ENCODE measurements at regions not wholly inside any gene's neighbourhood (a gene's known extent, or its start where the extent isn't known, plus 50 kb on each side); places are given as distances from the start of the nearest gene placed in this dataset.

DNA sequence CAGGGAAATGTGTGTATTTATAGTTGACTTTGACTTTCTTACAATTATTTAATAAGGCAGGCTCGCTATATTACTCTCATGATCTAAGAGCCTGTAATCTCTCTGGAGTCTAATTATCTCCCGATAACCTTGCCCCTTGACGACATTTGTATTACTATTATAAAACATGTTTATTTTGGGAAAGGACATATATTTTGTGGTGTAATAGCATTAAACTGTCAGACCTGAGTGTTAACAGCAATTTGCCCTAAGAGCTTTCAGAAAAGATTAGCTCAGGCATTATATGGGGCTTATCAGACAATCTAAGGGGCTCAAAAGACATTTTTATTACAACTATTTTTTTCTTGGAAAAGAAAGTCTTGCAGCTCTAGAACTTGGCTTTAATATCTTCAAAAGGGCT, 427.9 kb upstream of the SLIT2 start:
- no peaks in the 10 kb centered on the region for H3K27me3 ChIP-seq (ENCODE audit: control insufficient read depth in 2 of 2, insufficient read depth in 2 of 2, low read length in 2 of 2)
- Mint-ChIP-seq H3K4me3 (no peak overlapping the region), H3K27ac (no peak overlapping the region), H3K36me3 (no peaks in the 10 kb centered on the region), H3K4me1 (no peaks in the 10 kb centered on the region), H3K9me3 (peaks cover 0 to 13% (median 3%) of the 10 kb centered on the region in 11 donors), H3K27me3 (no peaks in the 10 kb centered on the region)
- POLR2A ChIA-PET: no interaction called here
- intact Hi-C loops (cut with micrococcal nuclease): no loop called here
- no peak overlapping the region for H3K27ac ChIP-seq (ENCODE audit: low read depth, low read length)
- no peaks in the 10 kb centered on the region for H3K9me3 ChIP-seq (ENCODE audit: control insufficient read depth in 2 of 3, low read length in 3 of 3)
- CTCF ChIA-PET: no interaction called here
- no peak overlapping the region for H3K4me3 ChIP-seq (ENCODE audit: low read length)
- no peak for DNase-seq
- no peak for ATAC-seq
- H3K4me1 ChIP-seq (ENCODE audit: control insufficient read depth in 2 of 2, insufficient read depth in 2 of 2, low read length in 2 of 2): no peaks in the 10 kb centered on the region
- no peaks in the 10 kb centered on the region for H3K36me3 ChIP-seq (ENCODE audit: control insufficient read depth in 2 of 3, insufficient read depth in 3 of 3, low read length in 3 of 3)

DNA sequence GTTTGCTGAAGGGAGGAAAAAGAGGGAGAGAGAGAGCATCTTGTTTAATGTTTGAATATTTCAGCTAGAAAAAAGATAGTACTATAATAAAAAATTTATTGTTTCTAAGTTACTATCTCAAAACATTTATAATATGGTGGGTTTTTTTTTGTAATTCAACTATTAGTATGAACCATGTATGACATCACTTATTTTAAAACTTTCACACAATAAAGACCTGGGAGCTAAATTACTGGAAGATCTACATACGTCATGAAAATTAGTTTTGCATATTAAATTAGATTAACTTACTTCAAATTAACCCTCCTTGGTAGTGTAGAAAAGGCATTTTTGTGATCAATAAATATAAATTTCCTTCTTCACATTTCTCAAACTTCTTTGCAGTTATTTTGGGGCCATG, 432.0 kb upstream of the SLIT2 start:
- no peaks in the 10 kb centered on the region for H3K9me3 ChIP-seq (ENCODE audit: control insufficient read depth in 2 of 3, low read length in 3 of 3)
- no peaks in the 10 kb centered on the region for H3K27me3 ChIP-seq (ENCODE audit: control insufficient read depth in 2 of 2, insufficient read depth in 2 of 2, low read length in 2 of 2)
- no peak for DNase-seq
- H3K4me1 ChIP-seq (ENCODE audit: control insufficient read depth in 2 of 2, insufficient read depth in 2 of 2, low read length in 2 of 2): no peaks in the 10 kb centered on the region
- POLR2A ChIA-PET: no interaction called here
- Mint-ChIP-seq H3K4me1 (no peaks in the 10 kb centered on the region), H3K27ac (no peak overlapping the region), H3K36me3 (no peaks in the 10 kb centered on the region), H3K9me3 (peaks cover 0 to 7% (median under 1%) of the 10 kb centered on the region in 11 donors), H3K4me3 (no peak overlapping the region), H3K27me3 (no peaks in the 10 kb centered on the region)
- intact Hi-C loops (cut with micrococcal nuclease): no loop called here
- no peaks in the 10 kb centered on the region for H3K36me3 ChIP-seq (ENCODE audit: control insufficient read depth in 2 of 3, insufficient read depth in 3 of 3, low read length in 3 of 3)
- H3K4me3 ChIP-seq (ENCODE audit: low read length): no peak overlapping the region
- CTCF ChIA-PET: no interaction called here
- H3K27ac ChIP-seq (ENCODE audit: low read depth, low read length): no peak overlapping the region
- ATAC-seq: no peak

DNA sequence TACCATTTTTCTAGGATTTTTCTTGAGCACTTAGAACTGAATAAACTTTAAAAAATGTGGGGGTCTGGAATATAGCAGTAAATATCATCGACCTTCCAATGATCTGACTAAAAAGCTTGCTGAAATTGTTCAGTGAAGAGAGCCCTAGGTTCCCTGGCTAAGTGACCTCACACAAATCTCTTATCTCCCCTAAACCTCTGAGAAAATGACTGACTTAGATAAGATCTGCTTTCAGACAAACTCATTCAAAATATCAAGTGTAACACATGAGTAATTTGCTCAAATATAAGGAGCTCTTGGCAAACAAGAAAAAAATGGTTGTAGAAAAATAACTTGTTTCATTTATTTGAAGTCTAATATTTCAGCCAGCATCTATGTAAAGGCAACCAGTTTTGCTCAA, 441.7 kb upstream of the SLIT2 start:
- Mint-ChIP-seq H3K27ac (no peak overlapping the region), H3K4me1 (no peaks in the 10 kb centered on the region), H3K27me3 (no peaks in the 10 kb centered on the region), H3K4me3 (no peak overlapping the region), H3K9me3 (peaks cover 0 to 10% (median 3%) of the 10 kb centered on the region in 11 donors), H3K36me3 (no peaks in the 10 kb centered on the region)
- H3K4me1 ChIP-seq (ENCODE audit: control insufficient read depth in 2 of 2, insufficient read depth in 2 of 2, low read length in 2 of 2): no peaks in the 10 kb centered on the region
- H3K27ac ChIP-seq (ENCODE audit: low read depth, low read length): no peak overlapping the region
- no peak overlapping the region for H3K4me3 ChIP-seq (ENCODE audit: low read length)
- no peaks in the 10 kb centered on the region for H3K36me3 ChIP-seq (ENCODE audit: control insufficient read depth in 2 of 3, insufficient read depth in 3 of 3, low read length in 3 of 3)
- ChIA-PET CTCF (no interaction called here), POLR2A (no interaction called here)
- DNase-seq (no peak), ATAC-seq (no peak)
- intact Hi-C loops (cut with micrococcal nuclease): no loop called here
- no peaks in the 10 kb centered on the region for H3K27me3 ChIP-seq (ENCODE audit: control insufficient read depth in 2 of 2, insufficient read depth in 2 of 2, low read length in 2 of 2)
- H3K9me3 ChIP-seq (ENCODE audit: control insufficient read depth in 2 of 3, low read length in 3 of 3): peaks cover 0 to 3% (median 0%) of the 10 kb centered on the region in 3 experiments

DNA sequence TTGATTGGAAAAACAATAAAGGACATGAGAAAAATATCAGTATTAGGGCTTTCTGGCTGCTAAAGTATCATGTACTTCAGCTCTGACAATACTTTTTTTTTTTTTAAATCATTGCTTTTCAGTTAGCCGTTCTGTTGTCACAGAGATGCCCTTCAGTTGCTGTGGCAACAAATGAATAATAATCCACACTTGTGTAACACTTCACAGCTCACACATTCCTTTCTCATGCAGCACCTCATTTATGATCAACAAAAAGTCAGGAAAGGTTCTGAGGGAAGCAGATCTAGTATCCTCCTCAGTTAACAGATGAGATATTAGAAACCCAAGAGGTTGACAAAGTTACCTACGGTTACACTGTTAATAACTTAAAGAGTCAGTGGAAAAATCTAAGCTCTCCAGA, 444.2 kb upstream of the SLIT2 start:
- no peaks in the 10 kb centered on the region for H3K4me1 Mint-ChIP-seq
- ChIA-PET CTCF (no interaction called here), POLR2A (no interaction called here)
- Histone ChIP-seq H3K9me3 (ENCODE audit: control insufficient read depth in 2 of 3, low read length in 3 of 3) (peaks cover 0 to 3% (median 0%) of the 10 kb centered on the region in 3 experiments), H3K36me3 (ENCODE audit: control insufficient read depth in 2 of 3, insufficient read depth in 3 of 3, low read length in 3 of 3) (no peaks in the 10 kb centered on the region), H3K4me1 (ENCODE audit: control insufficient read depth in 2 of 2, insufficient read depth in 2 of 2, low read length in 2 of 2) (no peaks in the 10 kb centered on the region), H3K27ac (ENCODE audit: low read depth, low read length) (no peak overlapping the region), H3K4me3 (ENCODE audit: low read length) (no peak overlapping the region), H3K27me3 (ENCODE audit: control insufficient read depth in 2 of 2, insufficient read depth in 2 of 2, low read length in 2 of 2) (no peaks in the 10 kb centered on the region)
- H3K27me3 Mint-ChIP-seq: no peaks in the 10 kb centered on the region
- intact Hi-C loops (cut with micrococcal nuclease): no loop called here
- H3K4me3 Mint-ChIP-seq: no peak overlapping the region
- peaks cover 0 to 17% (median 5%) of the 10 kb centered on the region in 11 donors for H3K9me3 Mint-ChIP-seq
- no peak overlapping the region for H3K27ac Mint-ChIP-seq
- ATAC-seq (no peak), DNase-seq (no peak)
- H3K36me3 Mint-ChIP-seq: no peaks in the 10 kb centered on the region

GRCh38 chr4:19806865-19807264, 444.8 kb upstream of the SLIT2 start:
- H3K4me3 Mint-ChIP-seq: no peak overlapping the region
- H3K27ac ChIP-seq (ENCODE audit: low read depth, low read length): no peak overlapping the region
- intact Hi-C loops (cut with micrococcal nuclease): no loop called here
- no peaks in the 10 kb centered on the region for H3K36me3 ChIP-seq (ENCODE audit: control insufficient read depth in 2 of 3, insufficient read depth in 3 of 3, low read length in 3 of 3)
- peaks cover 0 to 3% (median 0%) of the 10 kb centered on the region in 3 experiments for H3K9me3 ChIP-seq (ENCODE audit: control insufficient read depth in 2 of 3, low read length in 3 of 3)
- H3K27me3 Mint-ChIP-seq: no peaks in the 10 kb centered on the region
- H3K9me3 Mint-ChIP-seq: peaks cover 0 to 17% (median 5%) of the 10 kb centered on the region in 11 donors
- H3K4me1 ChIP-seq (ENCODE audit: control insufficient read depth in 2 of 2, insufficient read depth in 2 of 2, low read length in 2 of 2): no peaks in the 10 kb centered on the region
- DNase-seq (no peak), ATAC-seq (no peak)
- no peak overlapping the region for H3K4me3 ChIP-seq (ENCODE audit: low read length)
- H3K36me3 Mint-ChIP-seq: no peaks in the 10 kb centered on the region
- H3K4me1 Mint-ChIP-seq: no peaks in the 10 kb centered on the region
- no peak overlapping the region for H3K27ac Mint-ChIP-seq
- H3K27me3 ChIP-seq (ENCODE audit: control insufficient read depth in 2 of 2, insufficient read depth in 2 of 2, low read length in 2 of 2): no peaks in the 10 kb centered on the region
- ChIA-PET POLR2A (no interaction called here), CTCF (no interaction called here)

GRCh38 chr4:19803406-19803805, 448.3 kb upstream of the SLIT2 start:
- Histone ChIP-seq H3K9me3 (ENCODE audit: control insufficient read depth in 2 of 3, low read length in 3 of 3) (no peaks in the 10 kb centered on the region), H3K27ac (ENCODE audit: low read depth, low read length) (no peak overlapping the region), H3K4me3 (ENCODE audit: low read length) (no peak overlapping the region), H3K36me3 (ENCODE audit: control insufficient read depth in 2 of 3, insufficient read depth in 3 of 3, low read length in 3 of 3) (no peaks in the 10 kb centered on the region), H3K4me1 (ENCODE audit: control insufficient read depth in 2 of 2, insufficient read depth in 2 of 2, low read length in 2 of 2) (no peaks in the 10 kb centered on the region), H3K27me3 (ENCODE audit: control insufficient read depth in 2 of 2, insufficient read depth in 2 of 2, low read length in 2 of 2) (no peaks in the 10 kb centered on the region)
- ChIA-PET POLR2A (no interaction called here), CTCF (no interaction called here)
- DNase-seq: no peak
- intact Hi-C loops (cut with micrococcal nuclease): no loop called here
- ATAC-seq: no peak
- Mint-ChIP-seq H3K4me1 (no peaks in the 10 kb centered on the region), H3K9me3 (peaks cover 0 to 10% (median 6%) of the 10 kb centered on the region in 11 donors), H3K36me3 (no peaks in the 10 kb centered on the region), H3K4me3 (no peak overlapping the region), H3K27ac (no peak overlapping the region), H3K27me3 (no peaks in the 10 kb centered on the region)

DNA sequence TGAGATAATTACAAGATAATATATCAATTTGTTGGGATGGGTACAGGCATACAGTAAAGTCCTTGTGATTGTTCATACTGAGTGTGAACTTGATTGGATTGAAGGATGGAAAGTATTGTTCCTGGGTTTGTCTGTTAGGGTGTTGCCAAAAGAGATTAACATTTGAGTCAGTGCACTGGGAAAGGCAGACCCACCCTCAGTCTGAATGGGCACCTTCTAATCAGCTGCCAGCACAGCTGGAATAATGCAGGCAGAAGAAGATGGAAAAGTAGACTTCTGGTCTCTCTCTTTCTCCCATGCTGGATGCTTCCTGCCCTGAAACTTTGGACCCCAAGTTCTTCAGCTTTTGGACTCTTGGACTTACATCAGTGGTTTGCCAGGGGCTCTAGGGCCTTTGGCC, 457.9 kb upstream of the SLIT2 start:
- no peaks in the 10 kb centered on the region for H3K27me3 ChIP-seq (ENCODE audit: control insufficient read depth in 2 of 2, insufficient read depth in 2 of 2, low read length in 2 of 2)
- ATAC-seq (no peak), DNase-seq (no peak)
- ChIA-PET CTCF (no interaction called here), POLR2A (no interaction called here)
- Mint-ChIP-seq H3K27ac (no peak overlapping the region), H3K27me3 (no peaks in the 10 kb centered on the region), H3K36me3 (no peaks in the 10 kb centered on the region), H3K4me1 (no peaks in the 10 kb centered on the region), H3K9me3 (peaks cover 2 to 21% (median 8%) of the 10 kb centered on the region in 11 donors), H3K4me3 (no peak overlapping the region)
- H3K36me3 ChIP-seq (ENCODE audit: control insufficient read depth in 2 of 3, insufficient read depth in 3 of 3, low read length in 3 of 3): no peaks in the 10 kb centered on the region
- intact Hi-C loops (cut with micrococcal nuclease): no loop called here
- no peak overlapping the region for H3K27ac ChIP-seq (ENCODE audit: low read depth, low read length)
- no peaks in the 10 kb centered on the region for H3K9me3 ChIP-seq (ENCODE audit: control insufficient read depth in 2 of 3, low read length in 3 of 3)
- no peak overlapping the region for H3K4me3 ChIP-seq (ENCODE audit: low read length)
- no peaks in the 10 kb centered on the region for H3K4me1 ChIP-seq (ENCODE audit: control insufficient read depth in 2 of 2, insufficient read depth in 2 of 2, low read length in 2 of 2)
